D721Med (cell line): ENCODE measurements at regions not wholly inside any gene's neighbourhood (a gene's known extent, or its start where the extent isn't known, plus 50 kb on each side); places are given as distances from the start of the nearest gene placed in this dataset.

Source experiments
- DNase-seq: peaks from one replicate; pipeline ENCODE4 v3.0.0; 2011; ENCODE audit warnings: low spot score; ENCODE audit not compliant: insufficient read length
- FAIRE-seq: peaks from 2 replicates; lab custom pipeline; 2011; peaks lifted over from hg19 to GRCh38; lab: Jason Lieb, UNC
- CTCF ChIP-seq: IDR thresholded peaks from 2 replicates; pipeline ENCODE4 v1.5.1; 2012; ENCODE audit warnings: mild to moderate bottlenecking, control low read depth; ENCODE audit not compliant: insufficient read depth; ENCODE audit errors: missing control alignments

GRCh38 chr2:239878686-239879085 lies 146.5 kb downstream of the NDUFA10 start:
- TF ChIP-seq CTCF: no peak
- no peak for DNase-seq
- FAIRE-seq: no peak

GRCh38 chr2:239876948-239877289 lies 148.2 kb downstream of the NDUFA10 start:
- no peak for FAIRE-seq
- no peak for TF ChIP-seq CTCF

GRCh38 chr2:239876271-239876947 lies 148.7 kb downstream of the NDUFA10 start:
- TF ChIP-seq CTCF: no peak
- FAIRE-seq (no peak), DNase-seq (no peak)

More at GRCh38 chr2:239876948-239877289, 148.2 kb downstream of the NDUFA10 start:
- no peak for DNase-seq

- no peak for TF ChIP-seq CTCF
- no peak for DNase-seq
- FAIRE-seq: no peak
Observed at GRCh38 chr2:239874636-239875356, 150.3 kb downstream of the NDUFA10 start.

- FAIRE-seq (no peak), DNase-seq (no peak)
- no peak for TF ChIP-seq CTCF
Observed at GRCh38 chr2:239873656-239874635, 151.2 kb downstream of the NDUFA10 start.

GRCh38 chr2:239871481-239872435 lies 153.4 kb downstream of the NDUFA10 start:
- FAIRE-seq: no peak
- no peak for TF ChIP-seq CTCF

More at GRCh38 chr2:239871481-239872435, 153.4 kb downstream of the NDUFA10 start:
- no peak for DNase-seq
